Medulla oblongata (tissue), 1 donor: ENCODE measurements at regions not wholly inside any gene's neighbourhood (a gene's known extent, or its start where the extent isn't known, plus 50 kb on each side); places are given as distances from the start of the nearest gene placed in this dataset.

ENCODE experiments used
- DNase-seq: peaks from one replicate; pipeline ENCODE4 v3.0.0-alpha.2; 2015; ENCODE audit errors: extremely low spot score

DNA sequence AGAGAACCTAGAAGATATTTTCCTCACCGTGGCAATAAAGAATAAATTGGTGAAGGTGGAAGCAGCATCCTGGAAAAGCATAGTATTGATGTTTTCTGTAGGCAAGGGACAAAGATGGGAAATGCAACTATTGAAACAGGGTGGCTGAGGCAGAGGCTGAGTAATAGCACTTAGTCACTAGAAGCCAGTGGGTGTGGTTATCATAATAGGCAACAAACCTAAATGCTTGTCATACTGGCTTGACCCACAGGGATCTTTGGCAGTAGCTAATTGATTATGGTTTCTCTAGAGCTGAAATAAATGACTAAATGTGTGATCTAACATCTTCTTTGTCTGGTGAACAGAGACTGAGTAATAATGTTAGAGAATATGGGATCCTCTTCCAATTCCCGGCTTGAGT lies 353.6 kb upstream of the RPS6KA3 start:
- DNase-seq = no peak

DNA sequence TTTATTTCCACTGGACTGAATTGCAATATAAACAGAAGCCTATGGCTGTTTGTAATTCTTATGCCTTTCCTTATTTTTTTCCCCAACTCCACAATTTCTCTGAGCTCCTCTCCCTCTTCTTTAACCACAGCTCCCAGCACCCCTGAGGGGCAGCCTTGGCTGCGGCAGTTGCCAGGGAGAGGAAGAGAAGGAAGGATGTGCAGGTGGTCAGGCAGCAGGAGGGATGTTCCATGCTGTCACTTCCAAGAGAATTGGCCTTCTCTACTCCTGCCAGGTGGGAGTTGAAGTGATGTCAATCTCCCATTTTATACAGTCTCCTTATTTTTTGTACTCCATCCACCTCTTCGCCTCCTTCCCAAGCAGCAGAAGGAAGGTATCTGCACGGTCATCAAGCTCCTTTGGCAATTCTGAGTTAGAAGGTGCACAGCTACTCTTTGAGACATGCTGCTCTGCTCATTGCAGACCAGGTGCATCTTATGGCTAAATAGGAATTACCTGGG lies 343.3 kb upstream of the RPS6KA3 start:
- DNase-seq = no peak

DNA sequence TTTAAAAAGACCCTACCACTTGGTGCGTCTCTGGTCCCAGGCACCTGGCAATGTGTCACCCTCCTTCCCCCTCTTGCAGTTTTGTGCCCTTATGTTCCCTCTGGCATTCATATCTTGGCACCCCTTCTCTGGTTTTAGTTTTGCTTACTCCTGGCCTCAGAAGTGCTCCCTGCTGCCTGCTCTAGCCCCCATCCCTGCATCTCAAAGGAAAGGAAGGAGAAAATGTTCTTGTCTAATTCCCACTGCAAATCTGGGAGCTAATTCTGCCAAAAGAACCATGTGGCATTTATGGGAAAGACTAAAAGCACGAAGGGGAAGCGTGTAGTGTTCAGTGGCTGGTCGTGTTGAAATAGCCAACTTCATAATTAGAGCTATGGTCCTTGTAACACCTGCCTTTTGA lies 340.1 kb upstream of the RPS6KA3 start:
- no peak for DNase-seq

DNA sequence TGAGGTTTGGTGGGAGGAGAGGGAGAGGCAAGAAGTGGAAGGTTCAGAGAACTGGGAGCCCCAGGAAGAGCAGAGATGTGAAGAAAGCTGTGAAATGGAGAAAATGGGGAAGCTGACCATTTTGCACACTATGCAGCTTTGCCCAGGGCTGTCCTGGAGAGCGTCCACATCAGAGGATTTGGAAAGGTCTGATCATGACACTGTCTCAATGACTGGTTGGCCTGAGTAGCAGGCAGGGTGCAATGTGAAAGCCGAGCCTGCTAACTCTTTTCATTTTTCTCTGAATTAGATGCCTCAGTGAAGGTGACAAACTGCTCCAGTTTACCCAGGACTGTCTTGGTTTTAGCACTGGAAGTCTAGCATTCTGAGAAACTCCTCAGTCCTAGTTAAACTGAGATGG lies 330.1 kb upstream of the RPS6KA3 start:
- peak; percentile 1 for DNase-seq

DNA sequence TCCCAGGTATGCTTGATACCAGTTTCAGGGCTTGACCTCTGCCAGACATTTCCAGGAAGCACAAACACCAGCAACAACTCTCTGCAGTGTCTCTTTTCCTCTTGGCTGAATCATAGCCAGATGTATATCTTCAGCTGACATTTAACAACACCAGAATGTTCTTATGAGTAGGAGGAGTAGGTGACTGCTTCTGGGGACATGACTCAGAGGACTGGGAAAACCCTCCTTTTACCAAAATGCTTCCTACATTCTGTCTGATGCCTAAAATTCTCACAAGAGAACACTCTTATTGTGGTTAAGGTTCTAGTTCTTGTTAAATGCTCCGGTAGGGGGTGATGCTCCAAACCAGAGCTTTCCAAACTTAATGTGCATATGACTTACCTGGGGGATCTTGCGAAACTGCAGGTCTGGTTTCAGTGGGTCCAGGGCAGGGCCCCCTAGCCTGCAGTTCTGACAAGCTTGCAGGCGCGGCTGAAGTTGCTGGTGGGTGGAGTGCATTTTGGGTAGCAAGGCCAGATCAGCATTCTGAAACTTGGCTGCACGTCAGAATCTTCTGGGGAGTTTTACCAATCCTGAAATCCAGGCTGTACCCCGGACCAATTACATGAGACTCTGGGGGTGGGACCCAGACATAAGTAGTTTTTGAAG lies 329.3 kb upstream of the RPS6KA3 start:
- DNase-seq = no peak

DNA sequence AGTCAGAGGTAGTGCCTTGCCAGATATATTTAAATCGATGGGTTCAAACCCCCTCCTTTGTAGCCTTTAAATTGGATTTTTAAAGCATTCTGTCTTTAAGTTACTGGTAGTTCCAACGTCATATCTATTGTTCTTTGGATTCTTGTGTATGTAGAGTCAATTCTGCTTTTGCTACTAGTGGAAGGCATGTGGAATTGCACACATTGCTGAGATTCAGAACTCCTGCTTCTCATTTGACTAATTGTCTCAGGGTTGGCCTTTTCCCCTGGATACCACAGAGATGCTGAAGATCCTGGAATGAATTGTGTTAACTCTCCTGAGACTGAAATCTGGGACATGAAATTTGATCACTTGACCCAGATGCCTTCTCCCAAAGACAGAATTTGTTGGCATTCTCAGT lies 328.3 kb upstream of the RPS6KA3 start:
- DNase-seq = no peak

DNA sequence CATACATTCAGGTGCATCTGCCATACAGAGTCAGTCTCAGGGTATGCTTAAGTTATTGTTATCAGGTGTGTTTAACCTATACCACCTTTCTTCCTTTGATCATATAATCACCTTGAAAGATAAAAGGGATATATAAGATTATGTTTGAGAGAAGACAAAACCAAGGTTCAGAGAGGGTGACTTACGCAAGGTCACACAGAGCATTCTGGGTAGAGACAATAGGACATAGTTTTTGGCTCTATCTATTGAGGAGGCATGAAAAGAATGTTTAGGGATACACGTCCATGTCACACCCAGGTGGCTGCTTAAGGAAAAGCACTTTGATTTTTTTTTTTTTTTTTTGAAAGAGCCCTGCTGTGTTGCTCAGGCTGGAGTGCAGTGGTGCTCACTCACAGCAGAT lies 327.1 kb upstream of the RPS6KA3 start:
- DNase-seq = no peak

DNA sequence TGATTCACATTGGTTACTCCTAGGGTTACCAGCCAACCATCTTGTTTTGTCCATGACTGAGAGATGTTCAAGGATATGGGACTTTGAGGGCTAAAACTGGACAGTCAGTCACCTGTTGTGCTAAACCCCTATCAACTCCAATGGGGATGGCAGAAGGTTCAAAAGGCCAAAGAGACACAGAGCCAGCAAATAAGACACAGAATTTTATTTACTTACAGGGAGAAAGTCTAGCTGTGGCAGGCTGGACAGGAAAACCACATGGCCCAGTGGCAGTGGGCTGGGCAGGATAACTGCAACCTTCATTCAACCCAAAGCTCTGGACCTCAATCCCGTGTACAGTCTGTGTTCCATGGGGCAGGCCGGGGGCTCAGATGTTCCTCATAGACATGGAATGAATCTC lies 326.7 kb upstream of the RPS6KA3 start:
- DNase-seq = no peak

DNA sequence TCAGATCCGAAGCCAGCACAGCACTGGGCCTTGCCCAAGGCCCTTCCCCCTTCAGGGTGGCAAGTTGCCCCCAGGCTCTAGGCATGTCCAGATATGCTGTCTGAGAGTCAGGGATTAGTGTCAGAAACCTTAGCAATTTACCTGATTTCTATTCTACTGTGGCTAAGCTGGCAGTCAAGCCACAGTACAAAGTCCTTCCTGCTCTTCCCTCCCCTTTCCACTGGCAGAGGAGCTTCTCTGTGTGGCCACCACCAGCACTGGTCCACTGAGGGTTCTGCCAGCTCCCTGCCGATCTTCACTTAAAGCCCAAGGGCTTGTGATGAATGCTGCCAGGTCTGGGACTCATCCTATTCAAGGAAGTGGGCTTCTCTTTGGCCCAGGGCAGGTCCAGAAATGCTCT lies 324.5 kb upstream of the RPS6KA3 start:
- no peak for DNase-seq

DNA sequence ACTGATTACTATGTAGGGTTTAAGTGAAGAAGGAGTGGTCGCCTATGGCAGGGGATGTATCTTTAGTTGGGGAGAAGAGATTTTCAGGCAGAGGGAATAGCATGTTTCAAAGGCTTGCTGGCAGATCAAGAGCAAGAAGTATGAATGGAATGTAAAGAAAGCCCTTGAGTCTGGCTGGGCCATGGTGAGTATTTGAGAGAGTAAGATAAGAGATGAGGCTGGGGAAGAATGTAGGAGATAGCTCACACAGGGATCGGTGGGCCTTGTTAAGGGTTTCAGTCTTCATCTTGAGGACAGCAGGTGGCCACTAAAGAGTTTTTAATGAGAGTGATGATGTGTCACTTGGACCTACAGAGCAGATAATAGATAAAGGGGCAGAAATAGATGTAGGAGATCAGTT lies 319.1 kb upstream of the RPS6KA3 start:
- DNase-seq = no peak

DNA sequence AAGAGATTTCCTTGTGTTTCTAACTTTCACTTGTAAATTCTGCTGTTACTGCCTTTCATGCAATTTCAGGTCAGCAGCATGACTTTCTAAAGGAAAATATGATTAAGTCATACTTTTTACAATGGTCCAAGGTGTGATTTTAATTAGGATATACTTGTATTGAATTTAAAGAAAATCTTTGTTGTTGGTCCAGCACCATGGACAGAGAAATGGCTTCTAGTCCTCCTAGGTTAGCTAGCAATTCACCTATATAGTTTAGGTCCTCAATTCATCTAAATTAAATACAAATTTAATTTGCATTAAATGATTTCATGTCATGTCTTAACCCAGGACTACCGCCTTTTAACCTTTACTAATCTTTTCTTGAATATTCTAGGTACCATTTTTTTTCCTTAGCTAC lies 304.9 kb upstream of the RPS6KA3 start:
- DNase-seq = no peak

DNA sequence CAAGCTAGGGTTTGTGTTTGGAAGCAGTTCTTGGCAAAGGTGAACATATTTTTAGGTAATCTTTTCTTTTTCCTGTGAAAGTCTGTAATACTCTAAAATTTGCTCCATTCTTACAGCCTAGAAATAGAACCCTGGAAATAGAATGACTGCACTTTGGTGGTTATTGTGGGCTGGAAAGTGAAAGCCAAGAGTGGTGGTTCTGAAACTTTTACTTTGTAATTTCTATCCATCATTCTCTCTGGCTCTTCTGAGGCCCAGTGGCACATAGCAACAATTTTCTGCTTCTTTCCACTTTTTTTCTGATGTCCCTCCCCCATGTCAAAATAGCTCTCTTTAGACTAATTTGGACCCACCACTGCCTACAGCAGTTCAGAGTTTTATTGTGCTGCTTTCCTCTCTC lies 300.4 kb upstream of the RPS6KA3 start:
- DNase-seq = no peak

DNA sequence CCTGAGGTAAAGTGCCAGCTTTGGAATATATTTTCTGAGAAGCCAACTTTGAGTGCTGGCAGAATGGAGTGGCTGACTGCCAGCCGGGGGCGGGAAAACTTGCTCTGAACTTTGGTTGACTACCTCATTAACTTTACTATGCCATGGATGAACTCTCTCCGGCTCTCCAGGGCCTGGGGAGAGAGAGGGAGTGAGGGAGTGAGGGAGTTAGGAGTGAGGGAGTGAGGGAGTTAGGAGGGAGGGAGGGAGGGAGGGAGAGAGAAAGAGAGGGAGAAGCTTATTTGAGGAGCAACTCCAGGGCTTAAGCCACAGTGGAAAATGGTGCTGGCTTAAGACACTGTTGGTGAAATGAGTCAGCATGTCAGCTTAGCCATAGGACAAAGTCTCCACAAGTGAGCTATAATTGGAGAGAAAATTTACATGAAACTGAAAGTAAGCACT lies 280.9 kb upstream of the RPS6KA3 start:
- peak; percentile 17 for DNase-seq

DNA sequence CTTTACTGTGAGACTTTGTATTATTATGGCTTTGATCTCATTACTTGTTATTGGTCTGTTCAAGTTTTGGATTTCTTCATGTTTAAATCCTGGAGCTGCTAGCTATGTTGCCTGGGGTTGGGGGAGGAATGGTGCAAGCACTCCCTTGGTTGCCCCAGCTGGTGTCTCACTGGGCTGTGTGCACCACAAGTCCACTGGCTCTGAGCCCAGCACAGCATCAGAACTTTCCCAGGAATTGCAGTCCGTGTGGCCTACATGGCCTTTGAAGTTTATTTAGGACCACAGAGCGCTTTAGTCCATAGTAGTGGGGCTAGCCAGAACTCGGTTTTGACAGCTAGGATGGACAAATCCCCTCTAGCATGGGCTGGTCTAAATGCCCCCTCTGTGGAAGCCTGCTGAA lies 278.8 kb upstream of the RPS6KA3 start:
- no peak for DNase-seq

DNA sequence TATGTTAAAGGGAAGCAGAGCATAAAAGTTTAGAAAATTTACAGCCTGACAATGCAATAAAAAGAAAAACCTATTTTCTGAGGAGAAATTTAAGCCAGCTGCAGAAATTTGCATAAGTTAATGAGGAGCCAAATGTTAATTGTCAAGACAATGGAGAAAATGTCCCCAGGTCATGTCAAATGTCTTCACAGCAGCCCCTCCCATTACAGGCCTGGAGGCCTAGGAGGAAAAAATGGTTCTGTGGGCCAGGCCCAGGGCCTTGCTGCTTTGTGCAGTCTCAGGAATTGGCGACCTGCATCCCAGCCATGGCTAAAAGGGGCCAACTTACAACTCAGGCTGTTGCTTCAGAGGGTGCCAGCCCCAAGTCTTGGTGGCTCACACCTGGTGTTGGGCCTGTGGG lies 275.4 kb upstream of the RPS6KA3 start:
- DNase-seq = no peak

DNA sequence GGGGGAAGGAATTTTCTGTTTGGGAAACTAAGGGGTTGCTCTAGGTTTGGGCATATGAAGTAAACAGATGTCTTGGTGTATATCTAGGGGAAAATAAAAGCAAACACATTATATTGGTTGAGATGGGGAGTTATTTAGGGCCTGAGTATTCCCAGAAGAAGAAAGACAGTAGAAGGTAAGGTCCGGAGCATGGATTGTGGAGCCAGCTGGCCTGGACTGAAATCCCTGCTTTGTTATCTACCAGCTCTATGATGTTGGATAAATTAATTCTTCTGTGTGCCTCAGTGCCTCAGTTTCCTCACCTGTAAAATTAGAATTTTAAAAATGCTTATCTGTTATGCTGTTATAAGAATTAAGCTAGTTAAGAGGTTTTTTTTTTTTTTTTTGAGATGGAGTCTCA lies 272.3 kb upstream of the RPS6KA3 start:
- no peak for DNase-seq

DNA sequence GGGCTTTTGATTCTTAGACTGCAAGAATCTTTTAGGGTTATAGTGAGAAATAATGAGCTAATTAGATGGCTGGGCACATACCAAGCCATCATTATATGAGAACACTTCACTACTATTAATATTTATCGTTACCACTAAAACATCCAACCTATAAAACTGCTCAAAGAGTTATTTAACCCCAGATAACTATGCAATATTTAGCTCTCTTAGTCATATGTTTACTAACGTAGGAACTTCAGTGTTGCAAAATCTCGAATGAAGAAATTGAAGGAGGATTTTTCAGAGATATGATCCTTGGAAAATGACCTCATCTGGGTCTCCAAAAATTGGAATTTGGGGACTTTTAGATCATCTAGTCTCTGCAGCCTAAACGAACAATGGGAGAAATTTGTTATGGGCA lies 265.0 kb upstream of the RPS6KA3 start:
- DNase-seq = no peak

DNA sequence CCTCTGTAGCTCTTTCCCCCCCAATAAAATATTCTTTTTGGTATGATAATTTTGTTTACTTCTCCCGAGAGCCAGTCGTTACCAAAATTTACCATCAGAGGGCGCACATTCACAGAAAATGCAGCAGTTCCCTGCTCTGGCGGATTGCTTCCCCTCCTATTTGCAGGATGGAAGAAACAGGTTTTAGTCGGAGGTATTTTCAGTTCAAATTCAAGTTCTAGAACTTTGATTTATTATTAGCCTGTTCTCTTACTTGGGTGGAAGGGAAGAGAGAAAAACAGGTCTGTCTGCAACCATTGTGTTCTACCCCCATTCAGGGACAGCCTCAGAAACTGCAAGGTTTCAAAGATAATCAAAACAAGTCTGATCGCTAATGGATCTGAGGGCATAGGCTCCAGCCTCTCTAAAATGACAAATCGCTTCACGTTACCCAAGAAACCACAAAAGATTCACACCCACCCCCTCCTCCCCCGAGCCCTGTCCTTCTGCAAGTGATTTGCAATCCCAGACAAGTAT lies 263.8 kb upstream of the RPS6KA3 start:
- peak; percentile 78 for DNase-seq

DNA sequence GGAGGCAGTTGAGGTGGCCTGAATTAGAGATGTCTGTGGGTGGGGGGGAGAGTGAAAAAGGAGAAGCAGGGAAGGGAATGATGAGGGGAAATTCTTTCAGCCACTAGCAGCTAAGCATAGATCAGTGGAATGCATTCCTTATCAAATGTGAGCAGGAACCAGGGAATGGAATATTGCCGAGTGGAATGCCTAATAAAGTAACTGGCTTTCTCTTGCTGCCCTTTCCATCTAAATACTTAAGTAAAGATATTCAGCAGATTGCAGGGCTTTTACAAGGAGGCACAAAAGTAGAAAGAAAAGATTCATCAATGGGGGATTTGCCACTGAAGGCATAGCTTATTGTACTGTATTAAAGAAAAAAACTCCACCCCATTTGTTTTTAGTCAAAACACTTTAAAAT lies 263.0 kb upstream of the RPS6KA3 start:
- no peak for DNase-seq

DNA sequence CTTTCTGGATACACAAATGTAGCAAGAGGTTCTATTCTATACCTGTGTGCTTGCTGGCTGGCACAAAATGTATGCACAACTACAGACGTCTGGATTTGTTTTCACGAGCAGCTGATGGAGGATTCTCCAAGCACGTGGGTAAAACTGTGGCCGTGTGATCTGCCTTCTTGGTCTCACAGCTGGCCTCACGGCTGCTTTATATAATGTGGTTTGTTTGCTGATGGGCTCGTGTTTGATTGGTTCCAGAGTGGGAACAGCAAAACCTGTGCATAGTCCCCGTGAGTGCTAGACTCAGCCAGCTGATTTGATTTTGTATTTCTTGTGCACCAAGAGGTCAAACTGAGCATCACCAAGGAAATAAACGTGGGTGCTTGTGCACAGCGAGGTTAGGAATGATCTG lies 262.6 kb upstream of the RPS6KA3 start:
- no peak for DNase-seq

DNA sequence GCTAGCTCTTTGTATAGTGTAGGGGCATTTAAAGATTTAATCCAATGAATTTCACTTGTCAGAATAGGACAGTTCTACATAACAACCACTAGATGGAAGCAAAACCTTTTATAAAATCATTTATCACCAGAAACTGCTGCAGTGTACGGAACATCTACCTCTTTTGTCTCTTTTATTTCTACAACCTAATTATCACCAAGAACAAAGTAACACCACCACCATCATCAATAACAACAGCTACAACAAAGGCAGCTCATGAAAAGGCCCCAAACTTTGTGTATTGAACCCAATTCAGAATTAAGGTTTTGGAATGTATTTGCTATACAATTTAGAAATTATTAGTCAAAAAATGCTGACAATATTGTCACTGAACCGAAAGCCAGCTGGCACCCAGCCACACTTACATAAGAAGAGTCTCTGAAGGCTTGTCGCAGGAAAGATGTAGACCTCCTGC lies 260.9 kb upstream of the RPS6KA3 start:
- DNase-seq = peak; percentile 30

DNA sequence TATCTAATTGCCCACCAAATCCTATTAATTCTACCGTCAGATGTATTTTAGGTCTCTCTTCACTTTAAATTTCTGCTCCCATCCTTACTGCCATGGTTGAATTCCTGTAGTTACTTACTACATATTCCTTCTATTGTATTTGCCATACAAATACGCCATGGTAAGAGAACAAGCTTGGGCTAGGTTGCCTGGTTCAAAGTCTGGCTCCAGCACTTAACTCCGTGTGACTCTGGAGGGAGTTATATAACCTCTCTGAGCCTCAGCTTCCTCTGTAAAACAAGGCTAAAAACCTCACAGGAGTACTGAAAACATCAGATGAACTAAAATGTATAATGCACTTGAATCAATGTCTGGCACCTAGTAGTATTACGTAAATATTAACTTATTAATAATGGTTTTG lies 260.3 kb upstream of the RPS6KA3 start:
- no peak for DNase-seq

DNA sequence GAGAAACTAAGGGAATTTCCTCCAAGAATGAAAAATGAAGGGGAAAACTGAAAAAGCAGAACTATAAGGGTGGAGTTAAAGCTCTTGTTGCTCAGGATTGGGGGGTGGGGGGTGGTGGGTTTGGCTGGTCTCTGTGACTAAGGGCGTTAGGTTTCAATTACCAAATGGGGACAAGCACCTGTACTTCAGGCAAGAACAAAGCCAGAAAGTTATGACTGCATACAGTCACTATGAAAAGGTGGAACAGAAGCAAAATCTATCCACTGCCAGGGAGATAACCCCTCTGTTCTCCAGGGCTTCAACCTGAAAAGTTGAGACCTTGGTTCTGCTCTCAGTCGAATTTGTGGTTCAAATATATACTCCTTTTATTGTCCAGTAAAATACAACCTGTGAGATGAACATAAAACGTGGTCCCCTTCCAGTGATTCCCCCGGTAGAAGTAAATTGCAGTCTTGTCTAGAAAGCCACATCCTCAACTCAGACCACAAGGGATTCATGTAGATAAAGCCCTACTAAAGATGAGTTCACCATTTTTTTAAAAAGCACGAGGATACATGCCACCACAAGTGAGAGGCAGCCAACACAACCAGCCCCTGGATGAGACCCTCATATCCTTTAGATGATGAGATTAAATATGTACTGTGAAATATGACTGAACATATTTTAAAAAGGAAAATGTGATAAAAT lies 257.1 kb upstream of the RPS6KA3 start:
- no peak for DNase-seq
